K562 (cell line): ENCODE measurements at regions not wholly inside any gene's neighbourhood (a gene's known extent, or its start where the extent isn't known, plus 50 kb on each side); places are given as distances from the start of the nearest gene placed in this dataset.

Experiments
- ATAC-seq: fragments of 200-7000 bp; cut with Tn5 transposase; 3 replicates; pipeline ENCODE4 v1.9.1; 2020; ENCODE audit warnings: moderate library complexity
- BruUV-seq: library from RNA; stranded (reverse); fragments of 400-500 nt; replicated peaks from 2 replicates; lab custom pipeline; 2021; lab: Mats Ljungman, UMichigan
- CTCF ChIA-PET: fragments of 300-600 bp; formaldehyde crosslinking; extraction: SDS; loops from one replicate; lab custom pipeline; 2021; ENCODE audit warnings: low intra/inter-chr PET ratio; lab: Yijun Ruan, JAX
- POLR2A ChIA-PET: fragments of 300-600, 350-650 bp; sonication (Branson Sonifier 250); formaldehyde crosslinking; extraction: SDS; loops from one replicate; lab custom pipeline; 2021; ENCODE audit warnings: antibody characterized with exemption, inconsistent platforms; lab: Yijun Ruan, JAX
- DNase-seq, 4 experiments: peaks; one replicate each; pipeline versions ENCODE4 v3.0.0 to v3.0.0-alpha.2; 2011 to 2018; ENCODE audit warnings: low spot score in 3 of 4, mixed read lengths in 3 of 4; ENCODE audit errors: extremely low read depth in 1 of 4
- FAIRE-seq: peaks from 2 replicates; lab custom pipeline; 2011; peaks lifted over from hg19 to GRCh38; lab: Jason Lieb, UNC
- H2AFZ ChIP-seq: 2 replicates; pipeline ENCODE4 v1.6.0; 2011; ENCODE audit warnings: low read depth, low read length, control low read depth, inconsistent platforms
- H3K27ac ChIP-seq: fragments of 200-600 bp; 3 replicates; pipeline ENCODE4 v1.8.0; 2011; ENCODE audit warnings: low read depth, mild to moderate bottlenecking, control low read depth, inconsistent platforms, low read length, moderate library complexity, mixed read lengths; ENCODE audit errors: extremely low read depth
- H3K27me3 ChIP-seq, 2 experiments: fragments of 300-600 bp in 1 of 2; 2 replicates in 1 of 2; 3 replicates in 1 of 2; pipeline versions ENCODE4 v1.6.0 to v1.8.0; 2011; ENCODE audit warnings: inconsistent platforms in 2 of 2, low read length in 2 of 2, mild to moderate bottlenecking in 1 of 2, mixed read lengths in 1 of 2, moderate library complexity in 1 of 2; ENCODE audit not compliant: control insufficient read depth in 2 of 2, insufficient read depth in 2 of 2
- H3K36me3 ChIP-seq: fragments of 300-600 bp; 3 replicates; pipeline ENCODE4 v1.8.0; 2011; ENCODE audit warnings: mild to moderate bottlenecking, low read length, inconsistent platforms; ENCODE audit not compliant: control insufficient read depth, insufficient read depth
- H3K4me1 ChIP-seq, 2 experiments: fragments of 200-600 bp in 1 of 2; replicated peaks in 1 of 2; 2 replicates in 1 of 2; 3 replicates in 1 of 2; pipeline versions ENCODE4 v1.5.1 to v1.8.0; 2011; ENCODE audit warnings: inconsistent platforms in 2 of 2, low read length in 2 of 2, mild to moderate bottlenecking in 1 of 2, mixed read lengths in 1 of 2, moderate library complexity in 1 of 2; ENCODE audit not compliant: control insufficient read depth in 2 of 2, insufficient read depth in 2 of 2
- H3K4me2 ChIP-seq: 2 replicates; pipeline ENCODE4 v1.6.1; 2011; ENCODE audit warnings: low read length, control low read depth, inconsistent platforms, mixed read lengths; ENCODE audit not compliant: insufficient read depth
- H3K4me3 ChIP-seq: fragments of 200-600 bp; sonication (generic), shearing (Covaris generic); 2 replicates; pipeline ENCODE4 v1.5.1; 2016; ENCODE audit warnings: control low read depth, inconsistent platforms
- H3K79me2 ChIP-seq: fragments of 200-600 bp; 3 replicates; pipeline ENCODE4 v1.8.0; 2011; ENCODE audit warnings: low read length, inconsistent platforms; ENCODE audit not compliant: control insufficient read depth, insufficient read depth
- H3K9ac ChIP-seq, 2 experiments: 2 replicates each; pipeline versions ENCODE4 v1.6.0 to v1.6.1; 2011; ENCODE audit warnings: low read depth in 2 of 2, low read length in 2 of 2, control low read depth in 1 of 2, inconsistent platforms in 1 of 2, mild to moderate bottlenecking in 1 of 2, mixed read lengths in 1 of 2; ENCODE audit not compliant: insufficient read depth in 1 of 2
- H3K9me1 ChIP-seq: one replicate; pipeline ENCODE4 v1.6.0; 2011; ENCODE audit warnings: inconsistent platforms, mild to moderate bottlenecking, low read length, moderate library complexity; ENCODE audit not compliant: control insufficient read depth, insufficient read depth
- H3K9me3 ChIP-seq: replicated peaks from 2 replicates; pipeline ENCODE4 v1.5.1; 2011; ENCODE audit warnings: low read depth, low read length, inconsistent platforms; ENCODE audit not compliant: control insufficient read depth, insufficient read depth
- H4K20me1 ChIP-seq: replicated peaks from 2 replicates; pipeline ENCODE4 v1.6.1; 2011; ENCODE audit warnings: low read length, inconsistent platforms, mixed read lengths; ENCODE audit not compliant: control insufficient read depth, insufficient read depth
- BDP1 ChIP-seq: IDR thresholded peaks from 3 replicates; pipeline ENCODE4 v1.6.1; 2011; ENCODE audit not compliant: insufficient read length, insufficient read depth
- CREBBP ChIP-seq: IDR thresholded peaks from one replicate; pipeline ENCODE4 v1.6.1; 2012; ENCODE audit warnings: low read depth, mild to moderate bottlenecking, control low read depth, inconsistent platforms, low read length
- DEAF1 ChIP-seq: fragments of 450-650 bp; formaldehyde crosslinking; IDR thresholded peaks from 2 replicates; pipeline ENCODE4 v1.4.0; 2020; ENCODE audit warnings: mild to moderate bottlenecking, moderate library complexity
- ELF4 ChIP-seq: fragments of 450-650 bp; formaldehyde crosslinking; IDR thresholded peaks from 2 replicates; pipeline ENCODE4 v1.4.0; 2022; ENCODE audit warnings: missing genetic modification characterization
- FOXJ3 ChIP-seq: sonication (generic); formaldehyde crosslinking; IDR thresholded peaks from 2 replicates; pipeline ENCODE4 v1.4.0; 2020; ENCODE audit warnings: mild to moderate bottlenecking, missing genetic modification reagents
- SP2 ChIP-seq: IDR thresholded peaks from 2 replicates; pipeline ENCODE4 v1.6.1; 2011; ENCODE audit warnings: mild to moderate bottlenecking, low read depth, low read length, moderate library complexity; ENCODE audit not compliant: poor library complexity, severe bottlenecking; ENCODE audit errors: extremely low read depth
- ZFP1 ChIP-seq: fragments of 450-650 bp; formaldehyde crosslinking; IDR thresholded peaks from 2 replicates; pipeline ENCODE4 v1.4.0; 2020; ENCODE audit warnings: mild to moderate bottlenecking, mixed read lengths
- ZNF584 ChIP-seq: fragments of 200-800 bp; sonication (Bioruptor generic); IDR thresholded peaks from 2 replicates; pipeline ENCODE4 v1.6.1; 2016; ENCODE audit warnings: low read depth, mild to moderate bottlenecking, missing genetic modification characterization, missing compliant biosample characterization
- WGBS: fragments of 100-300 bp; shearing (Covaris generic); methylation state at CpG from one replicate; pipeline ENCODE4 v1.1.6; 2016; ENCODE audit warnings: low coverage, mixed read lengths; ENCODE audit not compliant: insufficient coverage; ENCODE audit errors: missing lambda C conversion rate; 5-methylcytosine and 5-hydroxymethylcytosine counted together
- in situ Hi-C: fragments of 300-500 bp; cut with MboI; formaldehyde crosslinking; loops from 4 replicates; pipeline ENCODE4 v1.15.0; 2018; ENCODE audit warnings: inconsistent platforms, mixed read lengths
- intact Hi-C: fragments of 100-400 bp; cut with micrococcal nuclease; formaldehyde crosslinking; loops from 2 replicates; pipeline ENCODE4 v1.14.2; 2022
- TF ChIP-seq, protein P1 (sequence below), 2 experiments: fragments of 250-450 bp in 1 of 2; fragments of 450-650 bp in 1 of 2; sonication (Bioruptor Pico) in 1 of 2; IDR thresholded peaks; 2 replicates each; pipeline versions ENCODE4 v1.6.1 to v1.8.0; 2016 to 2021; ENCODE audit warnings: mild to moderate bottlenecking in 2 of 2, moderate library complexity in 2 of 2, missing compliant biosample characterization in 1 of 2, missing genetic modification characterization in 1 of 2
- TF ChIP-seq, protein P2 (sequence below): fragments of 450-650 bp; IDR thresholded peaks from 2 replicates; pipeline ENCODE4 v1.6.1; 2016; ENCODE audit warnings: borderline replicate concordance

GRCh38 chr2:150856596-150857281 is 369.3 kb upstream of the RND3 start:
- no peak overlapping the region for H2AFZ ChIP-seq
- no peaks in the 10 kb centered on the region for H3K36me3 ChIP-seq
- in situ Hi-C loops, result no loop called here
- FAIRE-seq (no peak), ATAC-seq (no peak), DNase-seq (no peak)
- intact Hi-C loops, result no loop called here
- ChIA-PET CTCF (interaction anchor here (0.6 kb wide), 1 partner anchor 1657 kb away, joined by 3 read pairs; no protein-coding TSS in a partner anchor), POLR2A (no interaction called here)
- no peaks in the 10 kb centered on the region for H3K9me3 ChIP-seq
- H3K4me2 ChIP-seq, result no peak overlapping the region
- H3K79me2 ChIP-seq, result no peaks in the 10 kb centered on the region
- H3K9me1 ChIP-seq, result no peaks in the 10 kb centered on the region
- H4K20me1 ChIP-seq, result no peaks in the 10 kb centered on the region
- no peak for TF ChIP-seq ELF4 (CRISPR knock-in tag)
- no peak for TF ChIP-seq CREBBP
- no peak for TF ChIP-seq BDP1
- no peak for TF ChIP-seq ZNF584
- TF ChIP-seq SP2, result no peak
- TF ChIP-seq FOXJ3 (CRISPR knock-in tag), result no peak
- no TSS peak for BruUV-seq
- H3K9ac ChIP-seq, result no peak overlapping the region
- no peak overlapping the region for H3K27ac ChIP-seq
- WGBS, result 13% methylated on average over 1 of the region's 1 CpG
- H3K4me1 ChIP-seq, result no peaks in the 10 kb centered on the region
- no peaks in the 10 kb centered on the region for H3K27me3 ChIP-seq
- no peak overlapping the region for H3K4me3 ChIP-seq

DNA sequence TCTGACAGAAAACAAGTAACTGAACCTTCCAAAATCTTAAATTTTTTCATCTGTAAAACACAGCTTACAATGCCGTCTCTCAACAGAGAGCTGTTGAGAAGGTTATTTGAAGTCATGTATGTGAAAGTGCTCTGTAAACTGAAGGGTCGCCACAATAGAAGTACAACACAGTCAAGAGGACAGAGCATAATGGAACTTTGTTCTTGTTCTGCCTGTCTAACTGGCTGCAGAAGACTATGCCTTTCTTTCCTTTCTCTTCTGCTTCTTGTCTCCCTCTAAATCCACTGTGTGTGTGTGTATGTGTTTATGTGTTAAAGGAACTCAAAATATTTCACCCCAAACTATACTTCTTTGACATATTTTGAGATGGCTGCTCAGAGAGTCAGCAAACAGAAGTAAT is 365.8 kb upstream of the RND3 start:
- no peaks in the 10 kb centered on the region for H3K9me3 ChIP-seq
- no peak overlapping the region for H3K9ac ChIP-seq
- no TSS peak for BruUV-seq
- no peak overlapping the region for H3K4me3 ChIP-seq
- ChIA-PET POLR2A (no interaction called here), CTCF (no interaction called here)
- no peaks in the 10 kb centered on the region for H3K27me3 ChIP-seq
- DNase-seq (no peak), ATAC-seq (no peak), FAIRE-seq (no peak)
- no peaks in the 10 kb centered on the region for H3K9me1 ChIP-seq
- in situ Hi-C loops (no loop called here), intact Hi-C loops (no loop called here)
- H3K4me1 ChIP-seq, result no peaks in the 10 kb centered on the region
- no peak overlapping the region for H3K27ac ChIP-seq
- 4% methylated on average over 2 of the region's 2 CpGs for WGBS
- H4K20me1 ChIP-seq, result no peaks in the 10 kb centered on the region
- H2AFZ ChIP-seq, result no peak overlapping the region
- no peaks in the 10 kb centered on the region for H3K36me3 ChIP-seq
- no peaks in the 10 kb centered on the region for H3K79me2 ChIP-seq
- no peak overlapping the region for H3K4me2 ChIP-seq
- TF ChIP-seq, protein P1, sequence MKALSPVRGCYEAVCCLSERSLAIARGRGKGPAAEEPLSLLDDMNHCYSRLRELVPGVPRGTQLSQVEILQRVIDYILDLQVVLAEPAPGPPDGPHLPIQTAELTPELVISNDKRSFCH (CRISPR knock-in tag; IDR thresholded peaks at IDR 0.05), result no peak
- TF ChIP-seq, protein P1 (tag; IDR thresholded peaks at IDR 0.05), result no peak
- no peak for TF ChIP-seq DEAF1
- TF ChIP-seq ZFP1 (CRISPR knock-in tag), result no peak
- TF ChIP-seq, protein P2, sequence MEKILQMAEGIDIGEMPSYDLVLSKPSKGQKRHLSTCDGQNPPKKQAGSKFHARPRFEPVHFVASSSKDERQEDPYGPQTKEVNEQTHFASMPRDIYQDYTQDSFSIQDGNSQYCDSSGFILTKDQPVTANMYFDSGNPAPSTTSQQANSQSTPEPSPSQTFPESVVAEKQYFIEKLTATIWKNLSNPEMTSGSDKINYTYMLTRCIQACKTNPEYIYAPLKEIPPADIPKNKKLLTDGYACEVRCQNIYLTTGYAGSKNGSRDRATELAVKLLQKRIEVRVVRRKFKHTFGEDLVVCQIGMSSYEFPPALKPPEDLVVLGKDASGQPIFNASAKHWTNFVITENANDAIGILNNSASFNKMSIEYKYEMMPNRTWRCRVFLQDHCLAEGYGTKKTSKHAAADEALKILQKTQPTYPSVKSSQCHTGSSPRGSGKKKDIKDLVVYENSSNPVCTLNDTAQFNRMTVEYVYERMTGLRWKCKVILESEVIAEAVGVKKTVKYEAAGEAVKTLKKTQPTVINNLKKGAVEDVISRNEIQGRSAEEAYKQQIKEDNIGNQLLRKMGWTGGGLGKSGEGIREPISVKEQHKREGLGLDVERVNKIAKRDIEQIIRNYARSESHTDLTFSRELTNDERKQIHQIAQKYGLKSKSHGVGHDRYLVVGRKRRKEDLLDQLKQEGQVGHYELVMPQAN, result no peak
